ENCODE measurements at regions not wholly inside any gene's neighbourhood (a gene's known extent, or its start where the extent isn't known, plus 50 kb on each side); places are given as distances from the start of the nearest gene placed in this dataset.

DNA sequence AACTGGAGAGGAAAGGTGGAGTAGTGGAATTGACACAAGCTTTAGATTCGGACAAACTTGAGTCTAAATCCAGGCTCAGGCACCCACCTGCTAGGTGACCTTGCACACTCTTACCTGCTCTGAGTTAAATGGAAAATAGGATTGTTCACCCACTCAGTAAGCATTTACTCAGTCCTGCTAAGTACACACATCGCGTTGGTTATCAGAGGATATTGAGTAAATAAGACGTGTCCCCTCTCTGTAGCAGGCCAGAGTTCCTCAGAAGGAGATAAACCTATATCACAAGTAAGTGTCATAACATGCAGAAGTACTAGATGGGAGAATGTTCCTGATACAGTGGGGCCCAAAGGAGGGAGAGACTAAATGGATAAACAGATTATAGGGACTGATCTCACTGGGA, 117.7 kb downstream of the SMIM20 start:
- Histone ChIP-seq H3K36me3 (no peaks in the 10 kb centered on the region), H3K4me3 (ENCODE audit: low read depth, low read length) (no peak overlapping the region), H3K27ac (peak overlapping the region; percentile 87), H3K27me3 (ENCODE audit: insufficient read depth, low read depth, severe bottlenecking) (no peaks in the 10 kb centered on the region), H3K9me3 (ENCODE audit: severe bottlenecking) (peaks cover 8% of the 10 kb centered on the region)
- TF ChIP-seq, protein P1, sequence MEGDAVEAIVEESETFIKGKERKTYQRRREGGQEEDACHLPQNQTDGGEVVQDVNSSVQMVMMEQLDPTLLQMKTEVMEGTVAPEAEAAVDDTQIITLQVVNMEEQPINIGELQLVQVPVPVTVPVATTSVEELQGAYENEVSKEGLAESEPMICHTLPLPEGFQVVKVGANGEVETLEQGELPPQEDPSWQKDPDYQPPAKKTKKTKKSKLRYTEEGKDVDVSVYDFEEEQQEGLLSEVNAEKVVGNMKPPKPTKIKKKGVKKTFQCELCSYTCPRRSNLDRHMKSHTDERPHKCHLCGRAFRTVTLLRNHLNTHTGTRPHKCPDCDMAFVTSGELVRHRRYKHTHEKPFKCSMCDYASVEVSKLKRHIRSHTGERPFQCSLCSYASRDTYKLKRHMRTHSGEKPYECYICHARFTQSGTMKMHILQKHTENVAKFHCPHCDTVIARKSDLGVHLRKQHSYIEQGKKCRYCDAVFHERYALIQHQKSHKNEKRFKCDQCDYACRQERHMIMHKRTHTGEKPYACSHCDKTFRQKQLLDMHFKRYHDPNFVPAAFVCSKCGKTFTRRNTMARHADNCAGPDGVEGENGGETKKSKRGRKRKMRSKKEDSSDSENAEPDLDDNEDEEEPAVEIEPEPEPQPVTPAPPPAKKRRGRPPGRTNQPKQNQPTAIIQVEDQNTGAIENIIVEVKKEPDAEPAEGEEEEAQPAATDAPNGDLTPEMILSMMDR (IDR thresholded peaks at IDR 0.05; ENCODE audit: low read depth, low read length): no peak
- DNase-seq: no peak

DNA sequence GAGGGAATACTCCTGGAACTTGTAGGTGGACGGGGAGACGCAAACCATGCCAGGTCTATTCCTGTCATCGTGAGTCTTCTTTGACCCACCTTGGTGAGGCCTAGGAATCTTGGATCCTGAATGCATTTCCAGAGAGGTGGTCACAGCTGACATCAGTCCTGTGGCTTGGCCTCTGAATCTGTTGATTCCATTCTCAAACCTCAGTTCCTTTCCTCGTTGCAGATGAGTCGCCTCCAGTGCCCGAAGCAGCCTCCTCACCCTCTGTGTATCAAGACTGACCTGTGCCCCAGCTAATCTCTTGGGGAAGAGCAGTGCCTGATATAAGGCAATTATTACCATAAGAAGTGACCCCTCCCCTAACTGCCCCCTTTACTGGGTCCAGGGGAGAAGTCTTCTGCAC, 118.1 kb downstream of the SMIM20 start:
- H3K27me3 ChIP-seq (ENCODE audit: insufficient read depth, low read depth, severe bottlenecking): no peaks in the 10 kb centered on the region
- no peak overlapping the region for H3K4me3 ChIP-seq (ENCODE audit: low read depth, low read length)
- peaks cover 8% of the 10 kb centered on the region for H3K9me3 ChIP-seq (ENCODE audit: severe bottlenecking)
- TF ChIP-seq, protein P1 (IDR thresholded peaks at IDR 0.05; ENCODE audit: low read depth, low read length): no peak
- DNase-seq: peak; percentile 26
- H3K27ac ChIP-seq: peak overlapping the region; percentile 87
- no peaks in the 10 kb centered on the region for H3K36me3 ChIP-seq

DNA sequence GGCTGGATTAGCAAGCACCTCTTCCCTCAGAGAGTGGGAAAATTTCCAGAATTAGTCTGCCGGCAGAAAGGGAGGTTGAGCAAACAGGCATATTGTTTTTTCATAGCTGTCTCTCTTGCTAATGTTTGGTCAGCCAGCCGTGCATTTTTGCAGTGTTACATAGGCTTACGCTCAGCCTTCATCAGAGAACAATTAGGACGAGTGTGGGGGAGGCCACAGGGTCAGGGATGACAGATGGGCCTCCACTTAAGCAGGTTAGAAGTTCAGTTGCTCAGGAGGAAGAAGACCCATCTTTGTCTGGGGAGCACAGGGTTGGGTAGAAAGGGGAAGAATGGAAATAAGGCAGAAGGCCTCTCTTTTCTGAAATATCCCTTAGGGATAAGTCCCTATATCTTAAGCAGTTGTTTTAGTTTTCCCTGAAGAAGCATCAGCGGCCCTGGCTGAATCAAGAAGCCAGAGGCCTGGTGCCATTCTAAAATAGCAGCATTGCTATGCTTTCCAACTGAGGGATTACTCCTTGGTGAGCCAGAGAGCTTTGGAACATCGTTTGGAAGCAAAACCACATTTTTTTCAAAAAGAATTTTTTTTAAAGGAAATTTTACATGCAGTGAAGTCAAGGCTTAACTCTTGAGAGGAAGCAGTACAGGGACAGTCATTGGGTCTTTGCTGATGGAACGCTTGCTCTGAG, 118.8 kb downstream of the SMIM20 start:
- peak; percentile 84 for DNase-seq
- H3K4me3 ChIP-seq (ENCODE audit: low read depth, low read length): no peak overlapping the region
- no peaks in the 10 kb centered on the region for H3K36me3 ChIP-seq
- H3K9me3 ChIP-seq (ENCODE audit: severe bottlenecking): peaks cover 8% of the 10 kb centered on the region
- H3K27ac ChIP-seq: peak overlapping the region; percentile 87
- H3K27me3 ChIP-seq (ENCODE audit: insufficient read depth, low read depth, severe bottlenecking): no peaks in the 10 kb centered on the region
- TF ChIP-seq, protein P1 (IDR thresholded peaks at IDR 0.05; ENCODE audit: low read depth, low read length): no peak

DNA sequence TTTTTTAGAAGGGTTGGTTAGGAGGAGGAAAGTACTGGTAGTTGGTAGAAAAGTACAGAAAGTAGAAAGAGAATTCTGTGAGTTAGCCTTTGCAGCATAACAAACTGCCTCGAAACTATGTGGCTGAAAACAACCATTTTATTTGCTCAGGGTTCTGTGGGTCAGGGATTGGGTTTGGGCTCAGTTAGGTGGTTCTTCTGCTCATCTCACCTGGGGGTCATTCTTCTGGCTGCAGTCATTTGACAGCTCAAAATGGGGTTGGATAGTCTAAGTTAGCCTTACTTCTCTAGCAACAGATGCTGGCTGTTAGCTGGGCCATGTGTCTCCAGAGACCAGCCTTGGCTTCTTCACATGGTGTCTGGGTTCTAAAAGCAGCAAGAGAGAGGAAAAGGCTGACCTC, 119.4 kb downstream of the SMIM20 start:
- TF ChIP-seq, protein P1 (IDR thresholded peaks at IDR 0.05; ENCODE audit: low read depth, low read length): no peak
- H3K36me3 ChIP-seq: no peaks in the 10 kb centered on the region
- H3K9me3 ChIP-seq (ENCODE audit: severe bottlenecking): peaks cover 8% of the 10 kb centered on the region
- H3K4me3 ChIP-seq (ENCODE audit: low read depth, low read length): no peak overlapping the region
- no peak for DNase-seq
- peak overlapping the region; percentile 87 for H3K27ac ChIP-seq
- no peaks in the 10 kb centered on the region for H3K27me3 ChIP-seq (ENCODE audit: insufficient read depth, low read depth, severe bottlenecking)

DNA sequence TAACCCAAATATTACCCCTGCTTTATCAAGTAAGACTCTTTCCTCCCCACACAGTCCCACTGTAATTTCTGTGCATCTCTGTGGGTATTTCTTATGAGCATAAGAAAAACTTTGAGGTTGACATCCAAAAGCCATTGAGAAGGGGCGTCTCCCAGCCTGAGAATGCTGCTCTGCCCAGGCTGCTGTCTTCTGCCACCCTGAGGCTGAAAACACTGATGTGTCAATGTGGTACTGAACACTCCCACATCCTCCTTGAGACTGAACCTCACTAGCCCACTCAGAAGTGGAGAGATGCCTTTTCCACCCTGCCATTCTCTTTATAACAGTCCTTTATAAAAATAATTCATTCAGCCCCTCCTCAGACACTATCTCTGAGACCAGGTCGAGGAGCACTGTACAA, 120.8 kb downstream of the SMIM20 start:
- DNase-seq: no peak

More for the DNA sequence above, 120.8 kb downstream of the SMIM20 start:
- Histone ChIP-seq H3K36me3 (no peaks in the 10 kb centered on the region), H3K27me3 (ENCODE audit: insufficient read depth, low read depth, severe bottlenecking) (no peaks in the 10 kb centered on the region), H3K27ac (no peak overlapping the region), H3K9me3 (ENCODE audit: severe bottlenecking) (peaks cover 8% of the 10 kb centered on the region), H3K4me3 (ENCODE audit: low read depth, low read length) (no peak overlapping the region)
- TF ChIP-seq, protein P1 (IDR thresholded peaks at IDR 0.05; ENCODE audit: low read depth, low read length): no peak
